CD4-positive, alpha-beta memory T cell (primary cell): ENCODE measurements at regions not wholly inside any gene's neighbourhood (a gene's known extent, or its start where the extent isn't known, plus 50 kb on each side); places are given as distances from the start of the nearest gene placed in this dataset.
A peak's percentile ranks its signal among the peaks of the same experiment; 100 is the strongest.

Experiments used
- CTCF ChIA-PET: fragments of 350-600 bp; sonication (Branson Sonifier 250); formaldehyde crosslinking; loops from one replicate; lab custom pipeline; 2021; ENCODE audit warnings: inconsistent platforms; ENCODE audit not compliant: partially characterized antibody; lab: Charles Lee
- POLR2A ChIA-PET: fragments of 350-600 bp; sonication (Branson Sonifier 250); formaldehyde crosslinking; loops from one replicate; lab custom pipeline; 2021; ENCODE audit not compliant: partially characterized antibody; lab: Charles Lee
- DNase-seq, 5 donors: peaks; one replicate each; pipeline versions ENCODE4 v3.0.0 to v3.0.0-alpha.2; 2020 to 2022; ENCODE audit warnings: mixed read lengths in 1 of 5
- H3K27ac ChIP-seq: one replicate; pipeline ENCODE4 v1.7.0; 2013; ENCODE audit warnings: low read depth, low read length
- H3K27me3 ChIP-seq: 2 replicates; pipeline ENCODE4 v1.7.0; 2013; ENCODE audit warnings: mild to moderate bottlenecking, low read length, moderate library complexity; ENCODE audit not compliant: insufficient read depth
- H3K36me3 ChIP-seq: 2 replicates; pipeline ENCODE4 v1.7.0; 2013; ENCODE audit warnings: mild to moderate bottlenecking, low read length, moderate library complexity; ENCODE audit not compliant: insufficient read depth
- H3K4me1 ChIP-seq: 2 replicates; pipeline ENCODE4 v1.7.0; 2013; ENCODE audit warnings: mild to moderate bottlenecking, low read length, moderate library complexity; ENCODE audit not compliant: insufficient read depth
- H3K4me3 ChIP-seq, 2 donors: one replicate each; pipeline ENCODE4 v1.7.0; 2013; ENCODE audit warnings: low read length in 2 of 2, mild to moderate bottlenecking in 1 of 2
- H3K9me3 ChIP-seq, 2 donors: one replicate each; pipeline ENCODE4 v1.7.0; 2013; ENCODE audit warnings: low read length in 2 of 2, control low read depth in 1 of 2; ENCODE audit not compliant: control insufficient read depth in 1 of 2
- H3K27ac Mint-ChIP-seq, 7 donors: one replicate each; pipeline ENCODE4 v1.8.0; 2020 to 2021; ENCODE audit warnings: mixed read lengths in 7 of 7, mild to moderate bottlenecking in 6 of 7, inconsistent platforms in 3 of 7, moderate library complexity in 3 of 7
- H3K27me3 Mint-ChIP-seq, 2 donors: one replicate each; pipeline ENCODE4 v1.8.0; 2020 to 2021; ENCODE audit warnings: mixed read lengths in 2 of 2
- H3K36me3 Mint-ChIP-seq, 2 donors: one replicate each; pipeline ENCODE4 v1.8.0; 2020 to 2021; ENCODE audit warnings: mixed read lengths in 2 of 2, inconsistent platforms in 1 of 2, mild to moderate bottlenecking in 1 of 2
- H3K4me1 Mint-ChIP-seq, 4 donors: one replicate each; pipeline ENCODE4 v1.8.0; 2020 to 2021; ENCODE audit warnings: mixed read lengths in 4 of 4, mild to moderate bottlenecking in 1 of 4
- H3K4me3 Mint-ChIP-seq, 8 donors: one replicate each; pipeline ENCODE4 v1.8.0; 2020 to 2021; ENCODE audit warnings: mixed read lengths in 8 of 8, mild to moderate bottlenecking in 7 of 8, moderate library complexity in 6 of 8, inconsistent platforms in 3 of 8
- H3K9me3 Mint-ChIP-seq, 8 donors: one replicate each; pipeline ENCODE4 v1.8.0; 2020 to 2021; ENCODE audit warnings: mixed read lengths in 8 of 8, mild to moderate bottlenecking in 5 of 8, inconsistent platforms in 3 of 8, moderate library complexity in 1 of 8
- intact Hi-C: fragments of 100-400 bp; cut with micrococcal nuclease; formaldehyde crosslinking; loops from one replicate; pipeline ENCODE4 v1.15.1; 2023

DNA sequence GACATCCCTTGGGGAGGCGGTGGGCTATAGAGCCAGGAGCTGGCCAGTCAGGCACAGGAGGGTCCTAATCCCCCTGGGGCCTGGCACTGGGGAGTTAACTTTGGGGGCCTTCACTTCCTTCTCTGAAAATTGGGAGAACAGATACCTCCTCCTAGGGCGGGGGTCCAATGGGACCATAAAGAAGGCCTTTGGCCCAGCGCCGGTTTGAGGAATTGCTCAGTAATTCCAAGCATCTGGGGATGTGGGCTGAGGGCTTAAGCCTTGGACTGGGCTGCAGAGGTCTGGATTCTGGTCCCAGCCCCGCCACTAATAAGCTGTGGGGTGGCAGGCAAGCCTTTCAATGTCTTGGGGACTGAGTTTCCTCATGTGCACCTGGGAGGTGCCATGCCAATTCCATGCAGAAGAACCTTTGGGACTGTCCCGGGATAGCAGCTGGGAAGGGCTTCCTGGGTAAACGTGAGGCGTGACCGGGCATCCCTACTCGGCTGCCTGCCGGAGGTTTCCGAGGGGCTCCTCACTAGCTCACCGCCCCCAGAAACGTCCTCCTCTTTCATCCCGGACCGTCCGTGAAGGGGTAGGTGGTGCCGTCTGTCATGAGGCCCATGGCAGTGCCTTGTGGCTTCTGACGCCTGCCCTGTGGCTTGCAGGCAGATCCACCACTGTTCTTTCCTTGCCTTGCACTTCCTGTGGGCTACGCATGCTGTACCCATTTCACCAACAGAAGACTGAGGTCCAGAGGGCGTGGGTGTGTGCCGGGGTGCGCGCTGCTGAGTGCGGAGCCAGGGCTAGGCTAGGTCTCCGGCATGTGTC lies 67.4 kb upstream of the HPCAL1 start:
- Mint-ChIP-seq H3K4me3 (peak overlapping the region in 1 of 8 donors; percentile 24), H3K27ac (no peak overlapping the region), H3K4me1 (peaks cover 0 to 10% (median 5%) of the 10 kb centered on the region in 4 donors), H3K27me3 (no peaks in the 10 kb centered on the region), H3K9me3 (no peaks in the 10 kb centered on the region), H3K36me3 (no peaks in the 10 kb centered on the region)
- no peaks in the 10 kb centered on the region for H3K4me1 ChIP-seq
- H3K9me3 ChIP-seq, result no peaks in the 10 kb centered on the region
- intact Hi-C loops, result no loop called here
- POLR2A ChIA-PET, result no interaction called here
- H3K36me3 ChIP-seq, result no peaks in the 10 kb centered on the region
- CTCF ChIA-PET, result interaction anchor here (1.3 kb wide), 1 partner anchor 174 kb away, joined by 4 read pairs; no protein-coding TSS in a partner anchor
- DNase-seq, result no peak
- no peak overlapping the region for H3K27ac ChIP-seq
- H3K4me3 ChIP-seq, result no peak overlapping the region
- no peaks in the 10 kb centered on the region for H3K27me3 ChIP-seq

GRCh38 chr2:10235909-10236550 lies 66.7 kb upstream of the HPCAL1 start:
- Mint-ChIP-seq H3K27ac (peak overlapping the region in 2 of 7 donors; percentile 25 to 35), H3K4me3 (no peak overlapping the region), H3K36me3 (no peaks in the 10 kb centered on the region), H3K27me3 (no peaks in the 10 kb centered on the region), H3K4me1 (peaks cover 0 to 10% (median 5%) of the 10 kb centered on the region in 4 donors), H3K9me3 (no peaks in the 10 kb centered on the region)
- Histone ChIP-seq H3K4me1 (no peaks in the 10 kb centered on the region), H3K9me3 (no peaks in the 10 kb centered on the region), H3K36me3 (no peaks in the 10 kb centered on the region), H3K4me3 (no peak overlapping the region), H3K27ac (no peak overlapping the region), H3K27me3 (no peaks in the 10 kb centered on the region)
- ChIA-PET CTCF (no interaction called here), POLR2A (no interaction called here)
- intact Hi-C loops, result no loop called here
- no peak for DNase-seq

- Mint-ChIP-seq H3K27me3 (no peaks in the 10 kb centered on the region), H3K4me3 (no peak overlapping the region), H3K9me3 (no peaks in the 10 kb centered on the region), H3K4me1 (peaks cover 0 to 10% (median 5%) of the 10 kb centered on the region in 4 donors), H3K27ac (peak overlapping the region in 2 of 7 donors; percentile 22 to 25), H3K36me3 (no peaks in the 10 kb centered on the region)
- no peak for DNase-seq
- Histone ChIP-seq H3K27ac (no peak overlapping the region), H3K27me3 (no peaks in the 10 kb centered on the region), H3K9me3 (no peaks in the 10 kb centered on the region), H3K4me1 (no peaks in the 10 kb centered on the region), H3K36me3 (no peaks in the 10 kb centered on the region), H3K4me3 (no peak overlapping the region)
- ChIA-PET CTCF (no interaction called here), POLR2A (interaction anchor here (0.9 kb wide), 1 partner anchor 66 kb away, joined by 3 read pairs; the partner anchor contains the start of gene HPCAL1)
- intact Hi-C loops, result no loop called here
Observed at GRCh38 chr2:10236571-10237391, 65.9 kb upstream of the HPCAL1 start.

- POLR2A ChIA-PET, result interaction anchor here (0.9 kb wide), 1 partner anchor 65 kb away, joined by 3 read pairs; the partner anchor contains the start of gene HPCAL1
- Mint-ChIP-seq H3K36me3 (no peaks in the 10 kb centered on the region), H3K27ac (no peak overlapping the region), H3K4me3 (no peak overlapping the region), H3K9me3 (no peaks in the 10 kb centered on the region), H3K27me3 (no peaks in the 10 kb centered on the region), H3K4me1 (peaks cover 0 to 10% (median 3%) of the 10 kb centered on the region in 4 donors)
- Histone ChIP-seq H3K4me1 (no peaks in the 10 kb centered on the region), H3K9me3 (no peaks in the 10 kb centered on the region), H3K4me3 (no peak overlapping the region), H3K36me3 (no peaks in the 10 kb centered on the region), H3K27ac (no peak overlapping the region), H3K27me3 (no peaks in the 10 kb centered on the region)
- CTCF ChIA-PET, result no interaction called here
- no peak for DNase-seq
- intact Hi-C loops, result no loop called here
Observed at GRCh38 chr2:10237392-10238321, 65.0 kb upstream of the HPCAL1 start.

- H3K4me3 ChIP-seq, result no peak overlapping the region
- H3K27me3 Mint-ChIP-seq, result no peaks in the 10 kb centered on the region
- no peaks in the 10 kb centered on the region for H3K36me3 Mint-ChIP-seq
- no peaks in the 10 kb centered on the region for H3K9me3 Mint-ChIP-seq
- intact Hi-C loops, result no loop called here
- ChIA-PET POLR2A (no interaction called here), CTCF (no interaction called here)
- no peaks in the 10 kb centered on the region for H3K9me3 ChIP-seq
- H3K27me3 ChIP-seq, result no peaks in the 10 kb centered on the region
- H3K4me3 Mint-ChIP-seq, result no peak overlapping the region
- H3K36me3 ChIP-seq, result no peaks in the 10 kb centered on the region
- H3K27ac ChIP-seq, result no peak overlapping the region
- no peak for DNase-seq
- no peak overlapping the region for H3K27ac Mint-ChIP-seq
- peaks cover 0 to 5% (median 0%) of the 10 kb centered on the region in 4 donors for H3K4me1 Mint-ChIP-seq
- no peaks in the 10 kb centered on the region for H3K4me1 ChIP-seq
Observed at GRCh38 chr2:10238396-10238795, 64.3 kb upstream of the HPCAL1 start.

DNA sequence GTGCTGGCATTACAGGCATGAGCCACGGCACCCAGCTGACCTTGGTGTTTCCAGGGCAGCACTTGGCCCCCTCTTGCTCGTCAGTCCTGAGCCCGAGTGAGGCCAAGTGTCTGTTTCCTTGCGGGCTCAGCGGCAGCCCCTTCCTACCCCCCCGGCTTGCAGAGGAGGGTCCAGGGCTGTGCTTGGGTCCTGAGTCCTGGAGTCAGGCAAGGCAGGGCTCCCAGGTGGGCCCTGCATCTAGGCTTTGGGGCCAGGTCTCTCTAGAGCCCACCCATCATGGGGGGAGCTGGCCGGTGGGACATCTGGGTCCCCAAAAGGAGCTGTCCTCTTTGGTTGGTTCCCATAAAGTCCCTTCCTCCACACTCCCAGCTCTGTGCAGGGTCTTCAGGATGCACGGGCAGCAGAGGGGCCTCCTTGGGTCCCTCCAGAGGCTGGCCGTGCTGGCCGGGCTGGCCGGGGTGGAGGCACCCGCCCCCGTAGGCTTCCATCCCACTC lies 63.7 kb upstream of the HPCAL1 start:
- no peak for DNase-seq
- H3K27ac Mint-ChIP-seq, result no peak overlapping the region
- H3K4me1 Mint-ChIP-seq, result no peaks in the 10 kb centered on the region
- no peak overlapping the region for H3K4me3 Mint-ChIP-seq
- H3K36me3 ChIP-seq, result no peaks in the 10 kb centered on the region
- H3K9me3 Mint-ChIP-seq, result no peaks in the 10 kb centered on the region
- H3K36me3 Mint-ChIP-seq, result no peaks in the 10 kb centered on the region
- H3K9me3 ChIP-seq, result no peaks in the 10 kb centered on the region
- no peaks in the 10 kb centered on the region for H3K4me1 ChIP-seq
- no peaks in the 10 kb centered on the region for H3K27me3 ChIP-seq
- no peak overlapping the region for H3K27ac ChIP-seq
- no peak overlapping the region for H3K4me3 ChIP-seq
- intact Hi-C loops, result no loop called here
- peaks cover 0 to 1% of the 10 kb centered on the region in 2 donors for H3K27me3 Mint-ChIP-seq
- ChIA-PET CTCF (no interaction called here), POLR2A (no interaction called here)
